GM21576 (cell line): ENCODE measurements at regions not wholly inside any gene's neighbourhood (a gene's known extent, or its start where the extent isn't known, plus 50 kb on each side); places are given as distances from the start of the nearest gene placed in this dataset.

Experiments used
- ATAC-seq: cut with Tn5 transposase; IDR thresholded peaks from one replicate; pipeline ENCODE4 v1.9.1; 2021; ENCODE audit warnings: mild to moderate bottlenecking, moderate library complexity; ENCODE audit not compliant: unreplicated experiment

GRCh38 chr13:73598020-73598712 is 536.0 kb downstream of the KLF12 start:
- no peak for ATAC-seq

- no peak for ATAC-seq
Measured at GRCh38 chr13:73596382-73596781, 537.6 kb downstream of the KLF5 start.

DNA sequence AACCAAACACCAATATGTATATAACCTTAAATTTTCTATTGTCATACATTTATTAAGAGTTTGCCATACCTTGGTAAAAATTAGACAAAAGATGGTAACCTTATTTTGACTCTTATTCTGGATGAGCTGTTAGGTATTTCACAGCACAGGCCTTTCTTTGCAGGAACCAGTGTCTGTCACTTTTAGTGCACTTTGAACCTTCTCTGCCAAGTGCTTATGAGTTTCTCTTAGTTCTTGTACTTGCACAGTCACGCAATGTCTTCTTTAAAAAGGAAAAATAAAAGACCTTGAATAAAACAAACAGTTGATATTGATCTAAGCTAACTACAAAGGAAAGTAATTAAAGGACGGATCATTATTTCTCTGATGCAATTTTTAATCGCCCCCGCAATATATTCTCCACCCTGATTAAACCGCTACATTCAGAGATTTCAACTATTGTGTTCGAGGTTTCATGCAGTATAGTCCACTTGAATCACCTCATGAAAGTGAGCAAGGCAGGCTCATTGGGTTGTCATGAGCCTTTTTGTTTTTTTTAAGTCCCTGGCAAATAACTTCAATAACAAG is 534.5 kb downstream of the KLF5 start:
- no peak for ATAC-seq

DNA sequence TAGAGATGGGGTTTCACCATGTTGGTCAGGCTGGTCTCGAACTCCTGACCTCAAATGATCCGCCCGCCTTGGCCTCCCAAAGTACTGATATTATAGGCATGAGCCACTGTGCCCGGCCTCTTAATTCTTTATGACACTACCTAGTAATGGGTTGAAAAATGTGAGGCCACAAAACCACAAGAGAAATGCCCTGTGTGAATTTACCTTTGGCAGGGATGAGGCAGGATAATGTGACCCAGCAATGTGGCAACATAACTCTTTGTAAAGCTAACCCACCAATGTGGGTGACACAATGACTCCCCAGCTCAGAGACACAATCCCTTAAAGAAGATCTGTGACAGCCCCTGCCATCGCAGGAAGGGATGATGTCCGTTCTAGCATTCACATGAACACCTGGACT is 533.1 kb downstream of the KLF5 start:
- ATAC-seq = no peak

GRCh38 chr13:73590795-73591194 is 532.0 kb downstream of the KLF5 start:
- ATAC-seq = no peak

- ATAC-seq = no peak
Measured at GRCh38 chr13:73585236-73585635, 526.4 kb downstream of the KLF5 start.

GRCh38 chr13:73583331-73583730 is 524.5 kb downstream of the KLF5 start:
- ATAC-seq = no peak

- no peak for ATAC-seq
Measured at GRCh38 chr13:73580513-73581267, 521.9 kb downstream of the KLF5 start.

- no peak for ATAC-seq
Measured at GRCh38 chr13:73579574-73580274, 520.9 kb downstream of the KLF5 start.

- ATAC-seq = no peak
Measured at GRCh38 chr13:73578251-73578875, 519.6 kb downstream of the KLF5 start.

GRCh38 chr13:73576291-73576690 is 517.5 kb downstream of the KLF5 start:
- ATAC-seq = no peak

DNA sequence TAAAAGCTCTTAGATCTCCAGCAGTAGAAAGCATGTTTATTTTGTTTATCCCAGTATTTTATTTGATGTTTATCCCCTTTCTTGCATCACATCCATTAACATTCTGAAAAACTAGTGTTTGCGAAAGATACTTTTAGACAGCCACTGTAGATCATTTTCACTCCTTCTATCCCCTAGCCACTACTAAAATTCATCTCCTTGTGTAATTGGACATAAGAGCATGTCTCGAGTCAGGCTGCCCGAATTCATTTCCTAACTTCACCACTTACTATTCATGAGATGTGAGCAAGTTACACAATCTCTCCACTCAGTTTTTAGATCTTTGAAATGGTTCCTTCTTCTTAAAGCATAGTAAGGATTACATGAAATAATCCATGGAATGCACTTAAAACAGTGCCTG is 514.0 kb downstream of the KLF5 start:
- no peak for ATAC-seq

- no peak for ATAC-seq
Measured at GRCh38 chr13:73571376-73571775, 512.6 kb downstream of the KLF5 start.

DNA sequence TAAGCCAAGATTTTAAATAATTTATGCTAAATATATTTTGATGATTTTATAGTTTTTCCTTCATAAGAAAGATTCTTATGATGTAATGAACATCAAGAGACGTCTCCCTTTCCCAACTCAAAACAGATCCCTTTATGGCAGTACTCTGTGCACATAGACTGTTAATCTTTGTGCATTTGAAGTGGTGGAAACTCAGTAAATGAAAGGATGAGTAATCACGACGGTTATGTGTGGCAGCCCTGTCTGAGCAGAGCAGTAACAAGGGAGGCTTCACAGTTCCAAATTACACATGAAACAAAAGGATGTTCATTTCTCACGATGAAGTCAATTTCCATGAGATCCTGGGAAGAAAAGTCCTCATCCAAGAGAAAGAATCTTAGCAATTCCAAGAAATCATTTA is 498.1 kb downstream of the KLF5 start:
- ATAC-seq = no peak

- no peak for ATAC-seq
Measured at GRCh38 chr13:73556128-73556527, 497.3 kb downstream of the KLF5 start.

- no peak for ATAC-seq
Measured at GRCh38 chr13:73551736-73552135, 492.9 kb downstream of the KLF5 start.

- ATAC-seq = no peak
Measured at GRCh38 chr13:73549717-73550116, 490.9 kb downstream of the KLF5 start.

GRCh38 chr13:73548449-73548848 is 489.6 kb downstream of the KLF5 start:
- ATAC-seq = no peak

DNA sequence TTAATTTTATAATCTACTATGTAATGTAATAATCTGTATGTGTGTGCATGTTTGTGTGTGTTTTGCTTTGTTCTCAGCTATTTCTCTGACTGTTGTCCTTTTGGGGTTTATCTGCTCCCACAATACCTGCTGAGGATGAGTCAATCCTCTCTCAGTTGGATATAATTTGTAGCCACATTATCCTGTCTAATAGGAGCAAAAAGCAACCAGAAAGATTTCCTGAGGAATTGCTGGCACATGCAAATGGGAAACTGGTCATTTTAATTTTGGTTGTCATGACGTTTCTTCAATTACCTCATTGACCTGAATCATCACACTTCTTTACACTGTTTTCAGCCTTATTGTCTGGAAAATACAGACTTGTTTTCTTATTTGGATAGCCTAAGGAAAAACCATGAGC is 488.4 kb downstream of the KLF5 start:
- ATAC-seq = no peak

- no peak for ATAC-seq
Measured at GRCh38 chr13:73544175-73544574, 485.4 kb downstream of the KLF5 start.

GRCh38 chr13:73542446-73542845 is 483.6 kb downstream of the KLF5 start:
- no peak for ATAC-seq
